Uterus (tissue), 3 donors: ENCODE measurements at regions not wholly inside any gene's neighbourhood (a gene's known extent, or its start where the extent isn't known, plus 50 kb on each side); places are given as distances from the start of the nearest gene placed in this dataset.
A peak's percentile ranks its signal among the peaks of the same experiment; 100 is the strongest.

ENCODE experiments used
- DNase-seq, 2 donors: peaks; one replicate each; pipeline ENCODE4 v3.0.0-alpha.2; 2019 to 2020
- H3K27ac ChIP-seq, 2 donors: fragments of 200-600 bp; sonication (generic); 1 replicate in 1 of 2; 2 replicates in 1 of 2; pipeline ENCODE4 v1.5.1; 2016 to 2018
- H3K27me3 ChIP-seq, 2 donors: fragments of 200-600 bp; sonication (generic); one replicate each; pipeline ENCODE4 v1.5.1; 2018 to 2019; ENCODE audit warnings: control low read depth in 1 of 2
- H3K36me3 ChIP-seq, 2 donors: fragments of 200-600 bp; sonication (generic); one replicate each; pipeline ENCODE4 v1.5.1; 2019; ENCODE audit warnings: control low read depth in 1 of 2
- H3K4me1 ChIP-seq, 2 donors: fragments of 200-600 bp; sonication (generic); one replicate each; pipeline ENCODE4 v1.5.1; 2018 to 2019; ENCODE audit warnings: control low read depth in 1 of 2
- H3K4me3 ChIP-seq, 2 donors: fragments of 200-600 bp; sonication (generic); 1 replicate in 1 of 2; 2 replicates in 1 of 2; pipeline ENCODE4 v1.5.1; 2018 to 2019; ENCODE audit warnings: mild to moderate bottlenecking in 1 of 2
- H3K9me3 ChIP-seq, 2 donors: fragments of 200-600 bp; sonication (generic); one replicate each; pipeline ENCODE4 v1.5.1; 2019; ENCODE audit warnings: control low read depth in 1 of 2
- POLR2A ChIP-seq, 2 donors: fragments of 450-650 bp; IDR thresholded peaks; one replicate each; pipeline ENCODE4 v1.6.1; 2016; ENCODE audit warnings: antibody characterized with exemption in 2 of 2, mild to moderate bottlenecking in 1 of 2, moderate library complexity in 1 of 2
- intact Hi-C: fragments of 100-400 bp; cut with DNase I; formaldehyde crosslinking; loops from one replicate; pipeline ENCODE4 v1.15.1; 2023; ENCODE audit warnings: low total_unique reads
- TF ChIP-seq, protein P1 (sequence below), 4 experiments: fragments of 200-600 bp in 2 of 4; fragments of 450-650 bp in 2 of 4; sonication (generic) in 2 of 4; IDR thresholded peaks; one replicate each; pipeline ENCODE4 v1.5.1; 2016 to 2019; ENCODE audit warnings: antibody characterized with exemption in 4 of 4, mild to moderate bottlenecking in 2 of 4, moderate library complexity in 1 of 4
- donor health status: DM: yes; HTN: yes; CAD: no.

GRCh38 chr2:128436479-128437203, 118.0 kb upstream of the HS6ST1 start:
- Histone ChIP-seq H3K36me3 (no peaks in the 10 kb centered on the region), H3K4me3 (no peak overlapping the region), H3K4me1 (no peaks in the 10 kb centered on the region), H3K27ac (no peak overlapping the region), H3K9me3 (no peaks in the 10 kb centered on the region), H3K27me3 (no peaks in the 10 kb centered on the region)
- peak in 1 of 2 donors; percentile 3 for DNase-seq
- intact Hi-C loops: no loop called here
- TF ChIP-seq, protein P1, sequence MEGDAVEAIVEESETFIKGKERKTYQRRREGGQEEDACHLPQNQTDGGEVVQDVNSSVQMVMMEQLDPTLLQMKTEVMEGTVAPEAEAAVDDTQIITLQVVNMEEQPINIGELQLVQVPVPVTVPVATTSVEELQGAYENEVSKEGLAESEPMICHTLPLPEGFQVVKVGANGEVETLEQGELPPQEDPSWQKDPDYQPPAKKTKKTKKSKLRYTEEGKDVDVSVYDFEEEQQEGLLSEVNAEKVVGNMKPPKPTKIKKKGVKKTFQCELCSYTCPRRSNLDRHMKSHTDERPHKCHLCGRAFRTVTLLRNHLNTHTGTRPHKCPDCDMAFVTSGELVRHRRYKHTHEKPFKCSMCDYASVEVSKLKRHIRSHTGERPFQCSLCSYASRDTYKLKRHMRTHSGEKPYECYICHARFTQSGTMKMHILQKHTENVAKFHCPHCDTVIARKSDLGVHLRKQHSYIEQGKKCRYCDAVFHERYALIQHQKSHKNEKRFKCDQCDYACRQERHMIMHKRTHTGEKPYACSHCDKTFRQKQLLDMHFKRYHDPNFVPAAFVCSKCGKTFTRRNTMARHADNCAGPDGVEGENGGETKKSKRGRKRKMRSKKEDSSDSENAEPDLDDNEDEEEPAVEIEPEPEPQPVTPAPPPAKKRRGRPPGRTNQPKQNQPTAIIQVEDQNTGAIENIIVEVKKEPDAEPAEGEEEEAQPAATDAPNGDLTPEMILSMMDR (IDR thresholded peaks at IDR 0.05): no peak
- TF ChIP-seq POLR2A (IDR thresholded peaks at IDR 0.05): no peak

- intact Hi-C loops: no loop called here
- peak in 1 of 2 donors; percentile 10 for DNase-seq
- TF ChIP-seq, protein P1 (IDR thresholded peaks at IDR 0.05): no peak
- TF ChIP-seq POLR2A (IDR thresholded peaks at IDR 0.05): no peak
- no peak overlapping the region for H3K27ac ChIP-seq
- no peak overlapping the region for H3K4me3 ChIP-seq
- H3K4me1 ChIP-seq: no peaks in the 10 kb centered on the region
- no peaks in the 10 kb centered on the region for H3K36me3 ChIP-seq
- H3K27me3 ChIP-seq: no peaks in the 10 kb centered on the region
- no peaks in the 10 kb centered on the region for H3K9me3 ChIP-seq
Observed at GRCh38 chr2:128437204-128437565, 118.5 kb upstream of the HS6ST1 start.

- Histone ChIP-seq H3K36me3 (no peaks in the 10 kb centered on the region), H3K4me3 (no peak overlapping the region), H3K4me1 (no peaks in the 10 kb centered on the region), H3K27me3 (no peaks in the 10 kb centered on the region), H3K9me3 (no peaks in the 10 kb centered on the region), H3K27ac (no peak overlapping the region)
- TF ChIP-seq, protein P1 (IDR thresholded peaks at IDR 0.05): no peak
- no peak for TF ChIP-seq POLR2A (IDR thresholded peaks at IDR 0.05)
- intact Hi-C loops: no loop called here
- peak in 1 of 2 donors; percentile 4 for DNase-seq
Observed at GRCh38 chr2:128438091-128438490, 119.4 kb upstream of the HS6ST1 start.

DNA sequence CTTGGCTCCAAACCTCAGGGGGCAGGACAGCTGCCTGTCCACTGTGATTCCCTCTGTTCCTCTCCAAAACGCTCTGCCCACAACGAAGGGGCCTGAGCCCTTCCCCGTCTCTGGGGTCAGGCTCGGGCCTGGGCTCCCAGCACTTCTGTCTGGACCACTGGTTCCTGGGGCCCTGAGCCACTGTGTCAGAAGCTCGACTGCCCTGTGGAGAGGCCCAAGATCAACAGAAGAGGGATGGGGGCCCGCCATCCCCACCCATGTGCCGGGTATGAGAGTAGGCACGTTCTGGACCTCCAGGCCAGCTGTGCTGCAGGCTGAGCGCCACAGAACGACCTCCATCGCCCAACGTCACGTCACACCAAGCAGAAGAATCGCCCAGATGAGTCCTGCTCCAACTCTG, 119.9 kb upstream of the HS6ST1 start:
- Histone ChIP-seq H3K27ac (no peak overlapping the region), H3K36me3 (no peaks in the 10 kb centered on the region), H3K9me3 (no peaks in the 10 kb centered on the region), H3K4me1 (no peaks in the 10 kb centered on the region), H3K27me3 (no peaks in the 10 kb centered on the region), H3K4me3 (no peak overlapping the region)
- TF ChIP-seq POLR2A (IDR thresholded peaks at IDR 0.05): no peak
- TF ChIP-seq, protein P1 (IDR thresholded peaks at IDR 0.05): no peak
- DNase-seq: peak in 1 of 2 donors; percentile 1
- intact Hi-C loops: no loop called here

- Histone ChIP-seq H3K4me1 (no peaks in the 10 kb centered on the region), H3K9me3 (no peaks in the 10 kb centered on the region), H3K36me3 (no peaks in the 10 kb centered on the region), H3K27ac (no peak overlapping the region), H3K27me3 (no peaks in the 10 kb centered on the region), H3K4me3 (no peak overlapping the region)
- peak in 1 of 2 donors; percentile 6 for DNase-seq
- no peak for TF ChIP-seq POLR2A (IDR thresholded peaks at IDR 0.05)
- TF ChIP-seq, protein P1 (IDR thresholded peaks at IDR 0.05): no peak
- intact Hi-C loops: no loop called here
Observed at GRCh38 chr2:128439031-128439790, 120.5 kb upstream of the HS6ST1 start.
